Ishikawa (cell line): ENCODE measurements at regions not wholly inside any gene's neighbourhood (a gene's known extent, or its start where the extent isn't known, plus 50 kb on each side); places are given as distances from the start of the nearest gene placed in this dataset.

Source experiments
- CEBPB ChIP-seq: IDR thresholded peaks from 2 replicates; pipeline ENCODE4 v1.6.1; 2012
- CREB1 ChIP-seq: IDR thresholded peaks from 2 replicates; pipeline ENCODE4 v1.6.1; 2012; ENCODE audit warnings: low read depth
- EGR1 ChIP-seq: IDR thresholded peaks from 2 replicates; pipeline ENCODE4 v1.6.1; 2012
- EP300 ChIP-seq: IDR thresholded peaks from 2 replicates; pipeline ENCODE4 v1.6.1; 2012; ENCODE audit warnings: borderline replicate concordance
- FOXM1 ChIP-seq: IDR thresholded peaks from 2 replicates; pipeline ENCODE4 v1.6.1; 2012; ENCODE audit warnings: low read depth, borderline replicate concordance
- NFIC ChIP-seq: IDR thresholded peaks from 2 replicates; pipeline ENCODE4 v1.6.1; 2012
- RAD21 ChIP-seq: IDR thresholded peaks from 2 replicates; pipeline ENCODE4 v1.6.1; 2012; ENCODE audit warnings: low read depth
- TAF1 ChIP-seq: IDR thresholded peaks from 2 replicates; pipeline ENCODE4 v1.6.1; 2012; ENCODE audit warnings: low read depth, mild to moderate bottlenecking
- TCF12 ChIP-seq: IDR thresholded peaks from 2 replicates; pipeline ENCODE4 v1.6.1; 2012; ENCODE audit warnings: low read depth
- TEAD4 ChIP-seq: IDR thresholded peaks from 2 replicates; pipeline ENCODE4 v1.6.1; 2012
- YY1 ChIP-seq: IDR thresholded peaks from 2 replicates; pipeline ENCODE4 v1.6.1; 2012; ENCODE audit warnings: low read depth
- ZBTB7A ChIP-seq: IDR thresholded peaks from 2 replicates; pipeline ENCODE4 v1.6.1; 2012; ENCODE audit warnings: low read depth
- TF ChIP-seq, protein P1 (sequence below): IDR thresholded peaks from 2 replicates; pipeline ENCODE4 v1.6.1; 2012; ENCODE audit warnings: low read depth, mild to moderate bottlenecking
- TF ChIP-seq, protein P2 (sequence below): IDR thresholded peaks from 2 replicates; pipeline ENCODE4 v1.6.1; 2012
- TF ChIP-seq, protein P3 (sequence below): IDR thresholded peaks from 2 replicates; pipeline ENCODE4 v1.6.1; 2012

DNA sequence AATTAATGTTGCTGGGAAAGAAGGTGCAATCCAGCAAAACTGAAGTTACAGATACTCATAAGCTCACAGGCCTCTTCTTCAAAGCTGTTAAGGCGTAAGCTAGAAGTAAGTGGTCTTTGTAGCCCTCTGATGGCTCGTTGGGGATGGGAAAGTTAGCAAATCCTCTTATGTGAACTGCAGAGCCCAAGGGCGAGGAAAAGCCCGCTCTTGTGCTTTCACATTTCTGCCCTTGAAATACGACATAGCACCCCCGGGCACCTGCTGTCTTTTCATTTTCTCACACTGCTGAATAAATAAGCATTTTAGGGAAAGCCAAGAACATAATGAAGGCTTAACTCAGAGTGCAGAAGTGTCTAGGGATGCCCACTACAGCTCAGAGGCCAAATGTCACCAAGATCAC, 73.1 kb upstream of the SORBS2 start:
- no peak for TF ChIP-seq TEAD4
- TF ChIP-seq FOXM1 = no peak
- TF ChIP-seq YY1 = no peak
- TF ChIP-seq CEBPB = no peak
- no peak for TF ChIP-seq EP300
- TF ChIP-seq TCF12 = no peak

DNA sequence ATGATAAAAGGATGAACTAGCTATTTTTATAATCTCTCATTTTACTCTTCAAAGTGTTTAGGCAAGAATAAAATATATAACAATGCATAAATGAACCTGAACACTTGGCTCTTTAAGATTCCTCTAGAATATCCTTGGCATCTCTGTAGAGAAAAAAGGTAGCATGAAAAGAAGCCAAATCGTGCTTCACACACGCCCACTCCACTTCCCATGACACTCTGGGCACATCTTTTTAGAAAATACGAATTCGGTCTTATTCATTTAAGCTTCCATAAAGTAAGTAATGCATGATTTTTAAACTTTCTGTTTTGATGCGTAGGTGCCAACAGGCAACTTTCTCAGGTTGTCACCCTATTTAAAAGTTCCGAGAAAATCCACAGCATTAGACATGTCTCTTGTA, 73.6 kb upstream of the SORBS2 start:
- TF ChIP-seq, protein P1, sequence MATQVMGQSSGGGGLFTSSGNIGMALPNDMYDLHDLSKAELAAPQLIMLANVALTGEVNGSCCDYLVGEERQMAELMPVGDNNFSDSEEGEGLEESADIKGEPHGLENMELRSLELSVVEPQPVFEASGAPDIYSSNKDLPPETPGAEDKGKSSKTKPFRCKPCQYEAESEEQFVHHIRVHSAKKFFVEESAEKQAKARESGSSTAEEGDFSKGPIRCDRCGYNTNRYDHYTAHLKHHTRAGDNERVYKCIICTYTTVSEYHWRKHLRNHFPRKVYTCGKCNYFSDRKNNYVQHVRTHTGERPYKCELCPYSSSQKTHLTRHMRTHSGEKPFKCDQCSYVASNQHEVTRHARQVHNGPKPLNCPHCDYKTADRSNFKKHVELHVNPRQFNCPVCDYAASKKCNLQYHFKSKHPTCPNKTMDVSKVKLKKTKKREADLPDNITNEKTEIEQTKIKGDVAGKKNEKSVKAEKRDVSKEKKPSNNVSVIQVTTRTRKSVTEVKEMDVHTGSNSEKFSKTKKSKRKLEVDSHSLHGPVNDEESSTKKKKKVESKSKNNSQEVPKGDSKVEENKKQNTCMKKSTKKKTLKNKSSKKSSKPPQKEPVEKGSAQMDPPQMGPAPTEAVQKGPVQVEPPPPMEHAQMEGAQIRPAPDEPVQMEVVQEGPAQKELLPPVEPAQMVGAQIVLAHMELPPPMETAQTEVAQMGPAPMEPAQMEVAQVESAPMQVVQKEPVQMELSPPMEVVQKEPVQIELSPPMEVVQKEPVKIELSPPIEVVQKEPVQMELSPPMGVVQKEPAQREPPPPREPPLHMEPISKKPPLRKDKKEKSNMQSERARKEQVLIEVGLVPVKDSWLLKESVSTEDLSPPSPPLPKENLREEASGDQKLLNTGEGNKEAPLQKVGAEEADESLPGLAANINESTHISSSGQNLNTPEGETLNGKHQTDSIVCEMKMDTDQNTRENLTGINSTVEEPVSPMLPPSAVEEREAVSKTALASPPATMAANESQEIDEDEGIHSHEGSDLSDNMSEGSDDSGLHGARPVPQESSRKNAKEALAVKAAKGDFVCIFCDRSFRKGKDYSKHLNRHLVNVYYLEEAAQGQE = no peak
- TF ChIP-seq EGR1 (no peak), CREB1 (no peak), TEAD4 (no peak), NFIC (no peak), EP300 (no peak), RAD21 (no peak), CEBPB (no peak), YY1 (no peak), TCF12 (no peak), FOXM1 (no peak), ZBTB7A (no peak), TAF1 (no peak)
- TF ChIP-seq, protein P2, sequence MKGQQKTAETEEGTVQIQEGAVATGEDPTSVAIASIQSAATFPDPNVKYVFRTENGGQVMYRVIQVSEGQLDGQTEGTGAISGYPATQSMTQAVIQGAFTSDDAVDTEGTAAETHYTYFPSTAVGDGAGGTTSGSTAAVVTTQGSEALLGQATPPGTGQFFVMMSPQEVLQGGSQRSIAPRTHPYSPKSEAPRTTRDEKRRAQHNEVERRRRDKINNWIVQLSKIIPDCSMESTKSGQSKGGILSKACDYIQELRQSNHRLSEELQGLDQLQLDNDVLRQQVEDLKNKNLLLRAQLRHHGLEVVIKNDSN = no peak
- TF ChIP-seq, protein P3, sequence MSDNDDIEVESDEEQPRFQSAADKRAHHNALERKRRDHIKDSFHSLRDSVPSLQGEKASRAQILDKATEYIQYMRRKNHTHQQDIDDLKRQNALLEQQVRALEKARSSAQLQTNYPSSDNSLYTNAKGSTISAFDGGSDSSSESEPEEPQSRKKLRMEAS = no peak

DNA sequence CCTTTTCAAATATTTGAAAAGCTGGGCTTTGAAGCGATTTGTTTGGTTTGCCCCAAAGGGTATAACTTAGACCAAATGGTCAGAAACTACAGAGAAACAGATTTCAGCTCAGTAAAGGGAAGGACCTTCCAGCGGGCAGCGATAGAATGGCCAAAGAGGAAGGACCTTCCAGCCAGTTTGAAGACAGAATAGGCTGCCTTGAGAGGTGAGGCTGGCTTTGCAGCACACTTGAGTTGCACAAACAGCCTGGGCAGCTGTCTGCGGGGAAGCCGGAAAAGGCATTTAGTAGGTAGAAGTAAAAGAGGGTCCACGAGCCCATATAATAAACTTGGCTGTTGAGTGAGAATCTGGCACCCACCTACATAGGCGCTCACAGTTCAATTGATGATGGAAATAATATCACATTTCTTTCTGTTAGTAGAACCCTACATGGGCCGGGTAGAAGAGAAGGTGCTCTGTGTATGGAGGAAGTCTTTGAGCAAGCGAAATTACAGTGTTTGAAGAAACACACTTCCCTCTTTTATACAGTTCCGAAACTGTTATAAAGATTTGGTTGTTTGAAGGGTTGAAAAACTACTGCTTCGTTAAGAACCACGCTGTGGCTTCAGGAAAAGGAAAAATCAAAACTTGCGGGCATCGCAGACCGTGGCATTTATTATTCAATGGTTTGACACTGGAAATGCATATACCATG, 75.0 kb upstream of the SORBS2 start:
- no peak for TF ChIP-seq TCF12
- no peak for TF ChIP-seq CREB1
- TF ChIP-seq, protein P2 = no peak

DNA sequence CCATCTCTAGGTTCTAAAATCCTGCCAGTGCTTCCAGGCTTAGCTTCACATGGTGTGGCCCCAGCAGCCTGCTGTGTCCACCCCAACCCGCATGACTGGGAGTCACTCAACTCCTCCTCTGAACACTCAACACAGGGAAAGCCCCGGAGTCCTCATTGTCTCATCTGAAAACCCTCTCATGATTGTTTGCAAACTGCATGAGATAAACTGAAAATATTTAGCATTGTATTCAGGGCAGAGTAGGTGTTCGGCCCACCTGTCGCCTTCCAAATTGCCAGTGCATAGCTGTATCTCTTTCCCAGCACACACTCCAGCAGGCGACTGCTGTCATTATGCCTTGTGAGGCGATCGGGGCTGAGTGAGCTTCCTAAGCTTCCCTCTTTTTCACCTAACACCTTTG, 76.7 kb upstream of the SORBS2 start:
- no peak for TF ChIP-seq TEAD4
- TF ChIP-seq TCF12 = no peak
- no peak for TF ChIP-seq EGR1
- TF ChIP-seq YY1 = no peak
- TF ChIP-seq, protein P1 = no peak
- no peak for TF ChIP-seq RAD21
- no peak for TF ChIP-seq CREB1

DNA sequence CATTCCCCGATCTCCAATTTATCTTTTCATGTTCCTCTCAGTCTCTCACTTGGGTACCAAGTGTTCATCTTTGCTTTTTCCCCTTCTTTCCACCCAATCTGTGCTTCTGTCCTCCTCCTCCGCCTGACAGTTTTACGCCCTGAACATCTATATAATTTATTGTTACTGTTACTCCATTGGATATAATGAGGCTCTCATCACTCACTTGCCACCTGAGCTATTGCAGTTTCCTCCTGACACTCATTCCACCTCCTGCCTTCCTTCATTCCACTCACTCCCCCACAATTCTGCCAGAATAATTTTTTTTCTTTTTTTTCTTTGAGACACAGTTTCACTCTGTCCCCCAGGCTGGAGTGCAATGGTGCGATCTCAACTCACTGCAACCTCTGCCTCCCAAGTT, 77.6 kb upstream of the SORBS2 start:
- TF ChIP-seq TAF1 (no peak), NFIC (no peak), TEAD4 (no peak), TCF12 (no peak)

DNA sequence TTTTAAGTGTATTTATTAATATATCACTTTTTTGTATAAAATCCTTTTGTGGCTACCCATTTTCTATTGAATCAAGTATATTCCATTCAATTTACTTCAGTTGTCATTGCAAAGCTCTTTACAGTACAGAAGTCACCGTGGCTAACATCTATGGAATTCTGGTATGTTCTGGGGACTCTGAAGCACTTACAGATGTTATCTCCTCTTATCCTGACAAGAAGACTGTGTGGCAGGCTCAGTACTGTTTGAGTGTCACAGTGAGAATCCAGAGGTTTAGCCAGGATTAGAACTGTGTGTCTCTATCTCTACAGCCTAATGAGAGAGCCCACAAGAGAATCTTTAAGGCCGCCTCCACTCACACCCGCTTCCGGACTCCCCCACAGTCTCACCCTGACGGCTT, 78.2 kb upstream of the SORBS2 start:
- TF ChIP-seq, protein P3 = no peak
- TF ChIP-seq RAD21 = no peak
- TF ChIP-seq, protein P1 = no peak
- TF ChIP-seq CREB1 = no peak
